ENCODE measurements at regions not wholly inside any gene's neighbourhood (a gene's known extent, or its start where the extent isn't known, plus 50 kb on each side); places are given as distances from the start of the nearest gene placed in this dataset.
"Not testable (repeated sequence)": the region's sequence is repeated elsewhere in the genome, so short reads cannot be mapped to it uniquely, and the experiment has no call there.

- no peak for DNase-seq (ENCODE audit: low read depth in 2 of 2)
These were observed 123.5 kb downstream of the MAP3K7 start for GRCh38 chr6:90463359-90463758.

- no peak for DNase-seq (ENCODE audit: low read depth in 2 of 2)
These were observed 124.8 kb downstream of the MAP3K7 start for GRCh38 chr6:90462102-90462501.

GRCh38 chr6:90461383-90461782 is 125.5 kb downstream of the MAP3K7 start:
- no peak for DNase-seq (ENCODE audit: low read depth in 2 of 2)

- no peak for DNase-seq (ENCODE audit: low read depth in 2 of 2)
These were observed 126.8 kb downstream of the MAP3K7 start for GRCh38 chr6:90460051-90460450.

GRCh38 chr6:90459225-90459758 is 127.6 kb downstream of the MAP3K7 start:
- DNase-seq (ENCODE audit: low read depth in 2 of 2): no peak

GRCh38 chr6:90458353-90459224 is 128.3 kb downstream of the MAP3K7 start:
- no peak for DNase-seq (ENCODE audit: low read depth in 2 of 2)

- DNase-seq (ENCODE audit: low read depth in 2 of 2): no peak
These were observed 129.0 kb downstream of the MAP3K7 start for GRCh38 chr6:90457867-90458259.

GRCh38 chr6:90456997-90457866 is 129.6 kb downstream of the MAP3K7 start:
- DNase-seq (ENCODE audit: low read depth in 2 of 2): not testable (repeated sequence)

GRCh38 chr6:90456001-90456400 is 130.9 kb downstream of the MAP3K7 start:
- DNase-seq (ENCODE audit: low read depth in 2 of 2): no peak

- DNase-seq (ENCODE audit: low read depth in 2 of 2): no peak
These were observed 131.9 kb downstream of the MAP3K7 start for GRCh38 chr6:90454836-90455427.

- DNase-seq (ENCODE audit: low read depth in 2 of 2): no peak
These were observed 136.5 kb downstream of the MAP3K7 start for GRCh38 chr6:90450268-90450953.

GRCh38 chr6:90449311-90449710 is 137.6 kb downstream of the MAP3K7 start:
- DNase-seq (ENCODE audit: low read depth in 2 of 2): no peak

GRCh38 chr6:90448836-90449235 is 138.0 kb downstream of the MAP3K7 start:
- no peak for DNase-seq (ENCODE audit: low read depth in 2 of 2)

GRCh38 chr6:90446164-90446563 is 140.7 kb downstream of the MAP3K7 start:
- no peak for DNase-seq (ENCODE audit: low read depth in 2 of 2)

- DNase-seq (ENCODE audit: low read depth in 2 of 2): no peak
These were observed 141.3 kb downstream of the MAP3K7 start for GRCh38 chr6:90445533-90446108.

GRCh38 chr6:90444160-90444714 is 142.6 kb downstream of the MAP3K7 start:
- no peak for DNase-seq (ENCODE audit: low read depth in 2 of 2)

- no peak for DNase-seq (ENCODE audit: low read depth in 2 of 2)
These were observed 144.5 kb downstream of the MAP3K7 start for GRCh38 chr6:90442366-90442765.

- DNase-seq (ENCODE audit: low read depth in 2 of 2): no peak
These were observed 144.1 kb upstream of the BACH2 start for GRCh38 chr6:90440586-90441283.

- no peak for DNase-seq (ENCODE audit: low read depth in 2 of 2)
These were observed 142.9 kb upstream of the BACH2 start for GRCh38 chr6:90439586-90439985.

- no peak for DNase-seq (ENCODE audit: low read depth in 2 of 2)
These were observed 139.8 kb upstream of the BACH2 start for GRCh38 chr6:90436403-90436802.
